ENCODE measurements at regions not wholly inside any gene's neighbourhood (a gene's known extent, or its start where the extent isn't known, plus 50 kb on each side); places are given as distances from the start of the nearest gene placed in this dataset.

DNA sequence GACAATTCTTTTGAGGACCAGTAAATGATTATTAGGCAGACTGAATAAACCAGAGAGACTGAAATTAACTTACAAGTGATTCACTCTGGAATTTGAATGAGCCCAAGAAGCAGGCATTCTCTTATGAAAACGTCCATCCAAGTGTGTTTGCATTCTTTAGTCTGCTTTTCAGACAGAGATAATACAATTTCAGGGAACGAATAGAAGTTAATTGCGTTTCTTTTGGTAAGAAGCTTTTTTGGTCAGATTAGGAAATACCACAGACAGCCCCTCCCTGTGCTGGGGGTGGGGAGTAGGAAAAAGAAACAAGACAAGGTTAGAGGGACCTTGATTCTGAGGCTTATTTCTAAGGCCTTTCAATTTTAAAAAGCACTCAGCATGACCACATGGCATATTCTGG, 874.4 kb downstream of the SUCLG1 start:
- no peak overlapping the region for H3K27ac ChIP-seq
- no peak for DNase-seq
- no peaks in the 10 kb centered on the region for H3K27me3 ChIP-seq
- H3K4me3 ChIP-seq = no peak overlapping the region
- H3K9me3 ChIP-seq = no peaks in the 10 kb centered on the region
- H3K4me1 ChIP-seq = no peaks in the 10 kb centered on the region
- TF ChIP-seq POLR2A (IDR thresholded peaks at IDR 0.05) = no peak
- TF ChIP-seq, protein P1, sequence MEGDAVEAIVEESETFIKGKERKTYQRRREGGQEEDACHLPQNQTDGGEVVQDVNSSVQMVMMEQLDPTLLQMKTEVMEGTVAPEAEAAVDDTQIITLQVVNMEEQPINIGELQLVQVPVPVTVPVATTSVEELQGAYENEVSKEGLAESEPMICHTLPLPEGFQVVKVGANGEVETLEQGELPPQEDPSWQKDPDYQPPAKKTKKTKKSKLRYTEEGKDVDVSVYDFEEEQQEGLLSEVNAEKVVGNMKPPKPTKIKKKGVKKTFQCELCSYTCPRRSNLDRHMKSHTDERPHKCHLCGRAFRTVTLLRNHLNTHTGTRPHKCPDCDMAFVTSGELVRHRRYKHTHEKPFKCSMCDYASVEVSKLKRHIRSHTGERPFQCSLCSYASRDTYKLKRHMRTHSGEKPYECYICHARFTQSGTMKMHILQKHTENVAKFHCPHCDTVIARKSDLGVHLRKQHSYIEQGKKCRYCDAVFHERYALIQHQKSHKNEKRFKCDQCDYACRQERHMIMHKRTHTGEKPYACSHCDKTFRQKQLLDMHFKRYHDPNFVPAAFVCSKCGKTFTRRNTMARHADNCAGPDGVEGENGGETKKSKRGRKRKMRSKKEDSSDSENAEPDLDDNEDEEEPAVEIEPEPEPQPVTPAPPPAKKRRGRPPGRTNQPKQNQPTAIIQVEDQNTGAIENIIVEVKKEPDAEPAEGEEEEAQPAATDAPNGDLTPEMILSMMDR (IDR thresholded peaks at IDR 0.05) = no peak
- 43 to 57% methylated on average over 3 of the region's 3 CpGs for WGBS, 2 donors
- intact Hi-C loops (cut with DNase I) = no loop called here
- H3K36me3 ChIP-seq (replicated peaks in 1 of 2; ENCODE audit: insufficient read depth in 1 of 2, low read depth in 2 of 2) = no peaks in the 10 kb centered on the region
- no peak for ATAC-seq

DNA sequence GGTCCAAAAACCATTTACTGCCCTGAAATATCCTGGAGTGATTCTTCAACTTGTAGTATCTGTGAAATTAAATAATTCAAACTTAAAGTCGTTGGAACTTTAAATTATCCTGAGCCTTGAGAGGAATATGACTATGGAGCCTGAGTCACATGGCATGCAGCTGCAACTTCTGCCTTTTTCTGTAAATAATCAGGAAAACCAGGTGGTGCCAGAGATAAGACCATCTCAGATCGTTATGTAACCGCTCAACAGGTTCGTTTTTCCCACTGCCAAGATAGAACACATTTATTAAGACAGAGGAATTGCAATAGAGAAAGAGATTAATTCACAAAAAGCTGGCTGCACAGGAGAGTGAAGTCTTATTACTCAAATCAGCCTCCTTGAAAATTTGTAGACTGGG, 876.5 kb downstream of the SUCLG1 start:
- H3K27me3 ChIP-seq = no peaks in the 10 kb centered on the region
- ATAC-seq (no peak), DNase-seq (no peak)
- no peak overlapping the region for H3K4me3 ChIP-seq
- intact Hi-C loops (cut with DNase I) = no loop called here
- no peaks in the 10 kb centered on the region for H3K36me3 ChIP-seq (replicated peaks in 1 of 2; ENCODE audit: insufficient read depth in 1 of 2, low read depth in 2 of 2)
- TF ChIP-seq, protein P1 (IDR thresholded peaks at IDR 0.05) = no peak
- no peak for TF ChIP-seq POLR2A (IDR thresholded peaks at IDR 0.05)
- 12 to 18% methylated on average over 4 of the region's 4 CpGs for WGBS, 2 donors
- no peaks in the 10 kb centered on the region for H3K9me3 ChIP-seq
- no peaks in the 10 kb centered on the region for H3K4me1 ChIP-seq
- H3K27ac ChIP-seq = no peak overlapping the region

DNA sequence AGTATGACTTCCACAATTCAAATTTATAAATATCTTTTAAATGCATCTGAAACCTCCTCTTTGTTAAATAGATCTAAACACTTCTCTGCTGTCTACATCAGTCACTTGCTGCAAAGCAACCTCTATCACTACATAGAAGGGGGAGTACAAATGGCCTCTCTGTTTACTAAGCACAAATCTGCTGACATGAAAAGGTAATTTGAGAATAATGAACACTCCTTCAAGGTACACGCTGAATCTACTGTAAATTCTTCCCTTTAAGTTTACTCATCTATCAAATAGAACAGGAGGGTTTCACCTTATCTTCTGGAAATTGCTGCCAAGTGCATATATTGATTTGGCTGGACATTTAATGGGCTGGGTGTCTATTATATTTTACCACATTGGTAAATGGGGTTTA, 879.6 kb downstream of the SUCLG1 start:
- Histone ChIP-seq H3K36me3 (replicated peaks in 1 of 2; ENCODE audit: insufficient read depth in 1 of 2, low read depth in 2 of 2) (no peaks in the 10 kb centered on the region), H3K4me1 (no peaks in the 10 kb centered on the region), H3K27me3 (no peaks in the 10 kb centered on the region), H3K9me3 (no peaks in the 10 kb centered on the region), H3K27ac (no peak overlapping the region), H3K4me3 (no peak overlapping the region)
- 7 to 25% methylated on average over 1 of the region's 1 CpG for WGBS, 2 donors
- TF ChIP-seq, protein P1 (IDR thresholded peaks at IDR 0.05) = no peak
- TF ChIP-seq POLR2A (IDR thresholded peaks at IDR 0.05) = no peak
- intact Hi-C loops (cut with DNase I) = no loop called here
- no peak for DNase-seq
- no peak for ATAC-seq

DNA sequence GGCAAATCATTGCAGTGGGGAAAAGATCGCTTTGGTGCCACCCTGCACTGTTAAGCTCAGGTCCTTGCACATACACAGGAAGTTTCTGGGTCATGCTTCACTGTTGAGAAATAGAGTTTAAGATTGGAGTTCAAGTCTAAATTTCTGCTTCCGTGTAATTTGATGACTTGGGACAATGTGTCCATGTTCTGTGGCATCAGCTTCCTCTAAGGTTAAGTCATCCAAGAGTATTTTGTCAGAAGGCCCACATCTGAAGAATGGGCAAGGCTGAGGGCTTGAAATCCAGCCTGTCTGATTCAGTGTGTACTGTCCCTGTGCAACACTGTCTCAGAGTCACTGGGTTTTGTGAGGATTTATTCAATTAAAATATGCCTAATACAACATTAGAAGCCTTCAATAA, 880.7 kb downstream of the SUCLG1 start:
- 68 to 86% methylated on average over 2 of the region's 2 CpGs for WGBS, 2 donors
- DNase-seq (no peak), ATAC-seq (no peak)
- H3K27ac ChIP-seq = no peak overlapping the region
- TF ChIP-seq, protein P1 (IDR thresholded peaks at IDR 0.05) = no peak
- TF ChIP-seq POLR2A (IDR thresholded peaks at IDR 0.05) = no peak
- H3K9me3 ChIP-seq = no peaks in the 10 kb centered on the region
- intact Hi-C loops (cut with DNase I) = no loop called here
- no peak overlapping the region for H3K4me3 ChIP-seq
- no peaks in the 10 kb centered on the region for H3K27me3 ChIP-seq
- H3K4me1 ChIP-seq = no peaks in the 10 kb centered on the region
- no peaks in the 10 kb centered on the region for H3K36me3 ChIP-seq (replicated peaks in 1 of 2; ENCODE audit: insufficient read depth in 1 of 2, low read depth in 2 of 2)

DNA sequence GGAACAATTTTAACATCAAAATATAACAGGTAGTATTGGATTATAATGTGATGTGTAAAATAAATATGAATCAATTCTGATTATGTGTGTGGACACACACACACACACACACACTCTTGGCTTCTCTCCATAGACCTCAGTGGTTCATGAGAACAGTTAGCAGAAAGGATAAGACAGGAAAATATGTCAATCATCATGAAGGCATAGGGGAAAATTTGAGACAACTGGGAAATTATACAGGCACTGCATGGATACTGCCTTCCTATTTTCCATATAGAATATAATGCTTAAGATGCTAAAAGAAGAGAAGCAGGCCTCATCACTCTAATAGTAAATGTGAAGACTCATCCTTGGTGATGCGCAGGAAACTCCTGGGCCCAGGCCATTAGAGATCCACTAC, 884.5 kb downstream of the SUCLG1 start:
- 94 to 100% methylated on average over 1 of the region's 1 CpG for WGBS, 2 donors
- H3K27me3 ChIP-seq = no peaks in the 10 kb centered on the region
- H3K4me1 ChIP-seq = no peaks in the 10 kb centered on the region
- no peaks in the 10 kb centered on the region for H3K36me3 ChIP-seq (replicated peaks in 1 of 2; ENCODE audit: insufficient read depth in 1 of 2, low read depth in 2 of 2)
- TF ChIP-seq, protein P1 (IDR thresholded peaks at IDR 0.05) = no peak
- TF ChIP-seq POLR2A (IDR thresholded peaks at IDR 0.05) = no peak
- intact Hi-C loops (cut with DNase I) = no loop called here
- ATAC-seq (no peak), DNase-seq (no peak)
- no peak overlapping the region for H3K27ac ChIP-seq
- H3K4me3 ChIP-seq = no peak overlapping the region
- H3K9me3 ChIP-seq = no peaks in the 10 kb centered on the region

All from body of pancreas (tissue), 4 donors.